ENCODE measurements at regions not wholly inside any gene's neighbourhood (a gene's known extent, or its start where the extent isn't known, plus 50 kb on each side); places are given as distances from the start of the nearest gene placed in this dataset.

DNA sequence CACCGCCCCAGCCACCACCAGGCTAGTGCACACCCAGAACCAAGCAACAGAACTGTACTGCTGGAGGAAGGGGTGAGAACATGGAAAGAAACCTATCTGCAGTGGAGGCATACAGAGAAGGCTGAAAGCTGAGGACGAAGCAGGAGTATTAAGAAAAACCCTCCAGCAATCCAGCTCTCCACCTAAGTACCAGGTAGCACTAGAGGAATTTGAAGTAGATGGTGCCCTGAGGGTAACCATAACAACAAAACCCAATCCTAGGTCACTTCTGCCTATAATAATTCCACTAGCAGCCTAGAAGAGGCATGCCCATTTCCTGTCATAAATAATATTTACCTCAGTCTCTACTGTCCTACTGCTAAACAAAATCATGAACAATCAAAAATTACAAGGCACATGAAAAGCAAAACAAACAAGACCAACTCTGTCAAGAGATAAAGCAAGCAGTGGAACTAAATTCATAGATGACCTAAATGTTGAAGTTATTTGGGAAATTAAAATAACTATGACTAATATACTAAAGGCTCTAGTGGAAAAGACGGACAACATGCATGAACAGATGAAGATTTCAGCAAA lies 51.1 kb downstream of the HYCC1 start:
- Mint-ChIP-seq H3K4me3 (no peak overlapping the region), H3K27me3 (no peaks in the 10 kb centered on the region), H3K4me1 (no peaks in the 10 kb centered on the region), H3K36me3 (peaks cover 39% of the 10 kb centered on the region), H3K27ac (no peak overlapping the region), H3K9me3 (no peaks in the 10 kb centered on the region)
- CTCF ChIA-PET: interaction anchor here (0.8 kb wide), 1 partner anchor 10 kb away, joined by 3 read pairs; no protein-coding TSS in a partner anchor
- DNase-seq: no peak

DNA sequence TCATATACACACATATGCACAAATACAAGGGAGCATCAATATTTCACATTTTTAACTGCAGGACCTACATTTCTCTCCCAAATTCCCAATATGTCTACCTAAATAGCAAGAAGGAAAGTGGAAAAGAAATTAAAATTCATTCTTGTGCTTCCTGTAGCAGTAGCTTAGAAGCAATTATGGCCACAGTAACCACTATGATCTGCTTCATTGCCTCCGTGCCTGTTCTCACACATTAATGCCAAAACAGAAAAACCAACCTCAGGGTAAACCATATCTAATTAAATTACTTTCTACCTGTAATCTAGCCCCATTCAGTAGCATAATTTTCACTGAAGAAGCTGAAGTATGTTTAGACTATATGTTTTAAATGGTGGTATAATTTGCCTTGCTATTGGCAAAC lies 55.2 kb downstream of the HYCC1 start:
- H3K4me3 Mint-ChIP-seq: no peak overlapping the region
- CTCF ChIA-PET: interaction anchor here (1.0 kb wide), 1 partner anchor 96 kb away, joined by 3 read pairs; no protein-coding TSS in a partner anchor
- no peaks in the 10 kb centered on the region for H3K4me1 Mint-ChIP-seq
- H3K27ac Mint-ChIP-seq: no peak overlapping the region
- DNase-seq: no peak
- H3K27me3 Mint-ChIP-seq: no peaks in the 10 kb centered on the region
- H3K36me3 Mint-ChIP-seq: peaks cover 36% of the 10 kb centered on the region
- no peaks in the 10 kb centered on the region for H3K9me3 Mint-ChIP-seq

DNA sequence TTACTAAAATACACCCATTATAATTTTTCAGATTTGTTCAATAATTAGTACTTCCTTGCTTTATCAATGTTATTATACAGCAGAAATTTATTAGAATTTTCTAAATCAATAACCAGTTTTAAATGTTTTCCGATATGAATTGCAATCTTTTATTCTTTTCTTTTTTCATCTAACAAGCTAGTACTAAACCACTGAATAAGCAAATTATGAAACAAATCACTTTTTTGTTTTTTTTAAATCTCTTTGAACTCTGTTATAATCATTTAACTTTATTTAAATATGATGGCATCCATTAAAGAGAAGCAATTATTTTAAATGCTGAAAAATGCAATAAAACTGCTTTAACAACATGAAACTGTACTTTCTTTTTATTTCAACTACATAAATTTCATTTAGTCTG lies 59.7 kb downstream of the HYCC1 start:
- H3K27me3 Mint-ChIP-seq: no peaks in the 10 kb centered on the region
- CTCF ChIA-PET: no interaction called here
- no peak for DNase-seq

DNA sequence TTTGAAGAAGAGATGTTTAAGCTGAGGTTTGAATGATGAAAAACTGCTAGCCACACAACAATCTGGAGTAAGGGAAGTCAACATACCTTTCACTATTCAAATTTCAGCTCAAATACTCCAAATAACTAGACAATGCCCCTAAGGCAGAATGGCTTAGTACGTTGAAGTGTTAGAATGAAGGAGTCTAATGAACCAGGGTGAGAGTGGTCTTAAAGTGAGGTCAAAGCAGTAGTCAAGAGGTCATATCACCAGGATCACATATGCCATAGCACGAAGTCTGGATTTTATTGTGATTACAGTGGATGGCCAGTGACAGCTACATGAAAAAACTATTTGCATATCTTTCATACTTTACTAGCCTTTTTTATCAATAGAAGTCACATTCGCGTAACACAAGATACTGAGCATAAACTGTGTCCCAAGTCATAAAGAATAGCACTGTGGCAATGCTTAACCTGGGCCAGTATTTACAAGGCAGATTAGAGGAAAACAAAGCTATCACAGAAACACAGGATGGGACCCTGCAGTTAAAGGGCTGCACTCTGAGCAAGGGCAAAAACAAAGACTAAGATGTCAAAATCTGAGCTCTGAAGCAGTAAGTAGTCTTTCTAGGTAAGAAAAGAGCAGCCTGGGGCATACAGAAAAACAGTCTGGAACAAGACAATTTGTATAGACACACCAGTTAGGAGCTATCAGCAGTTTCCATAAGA lies 61.5 kb downstream of the HYCC1 start:
- Mint-ChIP-seq H3K27me3 (no peaks in the 10 kb centered on the region), H3K27ac (no peak overlapping the region), H3K4me3 (no peak overlapping the region), H3K4me1 (no peaks in the 10 kb centered on the region), H3K9me3 (no peaks in the 10 kb centered on the region), H3K36me3 (peaks cover 11% of the 10 kb centered on the region)
- CTCF ChIA-PET: interaction anchor here (1.2 to 1.5 kb wide), 2 partner anchors 9 to 13 kb away, joined by 3 to 5 read pairs; no protein-coding TSS in a partner anchor
- no peak for DNase-seq

More for the DNA sequence above, 59.7 kb downstream of the HYCC1 start:
- no peaks in the 10 kb centered on the region for H3K4me1 Mint-ChIP-seq
- no peak overlapping the region for H3K27ac Mint-ChIP-seq
- H3K9me3 Mint-ChIP-seq: no peaks in the 10 kb centered on the region
- no peak overlapping the region for H3K4me3 Mint-ChIP-seq
- H3K36me3 Mint-ChIP-seq: peaks cover 22% of the 10 kb centered on the region

DNA sequence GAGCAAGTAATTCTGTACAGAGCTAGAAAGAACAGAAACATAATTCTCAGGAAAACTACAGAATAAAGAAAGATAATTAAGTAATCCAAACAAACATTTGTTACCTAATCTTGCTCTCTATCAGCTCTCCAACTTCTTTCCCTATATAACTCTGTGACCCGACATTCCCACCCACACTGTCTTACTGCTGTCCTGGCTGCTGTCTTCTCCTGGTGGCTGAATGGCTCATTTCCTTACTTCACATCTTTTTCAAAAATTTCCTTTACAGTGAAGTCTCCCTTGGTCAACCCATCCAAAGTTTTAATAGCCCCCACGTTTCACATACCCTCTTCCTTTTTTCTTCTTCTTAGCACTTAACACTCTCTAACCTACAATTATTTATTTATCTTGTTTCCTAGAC lies 64.0 kb downstream of the HYCC1 start:
- CTCF ChIA-PET: interaction anchor here (0.7 to 1.5 kb wide), 2 partner anchors 81 to 87 kb away, joined by 3 read pairs; no protein-coding TSS in a partner anchor
- no peaks in the 10 kb centered on the region for H3K27me3 Mint-ChIP-seq
- H3K9me3 Mint-ChIP-seq: no peaks in the 10 kb centered on the region
- H3K4me3 Mint-ChIP-seq: no peak overlapping the region
- H3K27ac Mint-ChIP-seq: no peak overlapping the region
- DNase-seq: no peak
- peaks cover 6% of the 10 kb centered on the region for H3K36me3 Mint-ChIP-seq
- no peaks in the 10 kb centered on the region for H3K4me1 Mint-ChIP-seq

DNA sequence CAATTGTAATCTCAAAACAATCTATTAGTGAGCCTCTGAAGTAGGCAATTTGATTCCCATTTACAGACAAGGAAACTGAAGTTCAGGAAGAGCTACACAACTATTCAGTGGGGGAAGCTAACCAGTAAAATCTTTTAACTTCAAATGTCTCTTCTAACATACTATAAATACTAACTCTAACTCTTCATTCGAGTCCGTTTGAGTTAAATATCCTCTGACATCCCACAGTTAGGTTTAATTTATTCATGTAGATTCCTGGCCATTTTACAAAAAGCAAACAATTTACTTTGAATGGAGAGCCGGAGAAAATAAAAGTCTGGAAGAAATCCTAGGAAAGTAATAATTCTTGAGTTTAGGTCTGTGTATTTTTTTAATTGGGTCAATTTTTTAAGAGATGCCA lies 64.7 kb downstream of the HYCC1 start:
- Mint-ChIP-seq H3K27ac (no peak overlapping the region), H3K36me3 (peaks cover 8% of the 10 kb centered on the region), H3K9me3 (no peaks in the 10 kb centered on the region), H3K4me1 (no peaks in the 10 kb centered on the region), H3K4me3 (no peak overlapping the region), H3K27me3 (no peaks in the 10 kb centered on the region)
- no peak for DNase-seq
- CTCF ChIA-PET: no interaction called here

DNA sequence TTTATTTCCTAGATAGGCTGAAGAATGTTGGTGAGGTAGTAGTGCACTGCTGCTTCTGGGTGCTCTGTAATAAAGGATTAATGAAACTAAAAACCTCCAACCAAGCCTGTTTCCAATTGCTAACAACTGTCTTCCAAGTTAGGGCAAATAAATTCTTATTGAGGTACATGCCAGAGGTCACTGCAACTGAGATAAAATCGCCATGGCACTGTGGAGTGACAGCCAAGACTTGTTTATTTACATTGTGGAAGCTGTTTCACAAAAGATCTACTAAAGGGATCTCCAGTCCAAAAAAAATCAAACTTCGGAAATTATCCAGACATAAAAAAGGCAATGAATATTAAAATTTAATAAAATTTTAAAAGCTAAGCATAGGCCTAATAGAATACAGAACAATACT lies 65.2 kb downstream of the HYCC1 start:
- Mint-ChIP-seq H3K36me3 (peaks cover 11% of the 10 kb centered on the region), H3K4me3 (no peak overlapping the region), H3K27ac (no peak overlapping the region), H3K4me1 (no peaks in the 10 kb centered on the region), H3K27me3 (no peaks in the 10 kb centered on the region), H3K9me3 (no peaks in the 10 kb centered on the region)
- CTCF ChIA-PET: no interaction called here
- DNase-seq: no peak

DNA sequence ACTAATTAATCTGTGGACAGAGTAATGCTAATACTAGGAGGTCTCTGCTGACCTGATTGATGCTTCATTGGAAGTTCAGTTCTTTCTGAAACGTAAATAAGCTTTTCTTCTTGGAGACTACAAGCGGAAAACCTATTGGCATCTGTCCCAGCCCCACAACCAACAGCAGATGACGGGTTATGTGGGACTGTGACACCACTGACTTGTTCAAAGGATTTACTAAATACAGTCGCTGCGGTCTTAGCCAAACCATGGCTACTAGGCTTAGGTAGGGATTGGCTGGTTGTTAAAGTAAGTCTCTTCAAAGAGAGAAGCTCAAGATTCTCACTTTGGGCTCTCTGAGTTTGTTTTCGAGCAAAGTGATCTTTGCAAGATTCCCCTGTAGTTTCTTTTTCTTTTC lies 68.3 kb downstream of the HYCC1 start:
- H3K4me1 Mint-ChIP-seq: no peaks in the 10 kb centered on the region
- no peak overlapping the region for H3K4me3 Mint-ChIP-seq
- CTCF ChIA-PET: no interaction called here
- DNase-seq: no peak
- no peaks in the 10 kb centered on the region for H3K9me3 Mint-ChIP-seq
- peaks cover 16% of the 10 kb centered on the region for H3K36me3 Mint-ChIP-seq
- no peak overlapping the region for H3K27ac Mint-ChIP-seq
- no peaks in the 10 kb centered on the region for H3K27me3 Mint-ChIP-seq

DNA sequence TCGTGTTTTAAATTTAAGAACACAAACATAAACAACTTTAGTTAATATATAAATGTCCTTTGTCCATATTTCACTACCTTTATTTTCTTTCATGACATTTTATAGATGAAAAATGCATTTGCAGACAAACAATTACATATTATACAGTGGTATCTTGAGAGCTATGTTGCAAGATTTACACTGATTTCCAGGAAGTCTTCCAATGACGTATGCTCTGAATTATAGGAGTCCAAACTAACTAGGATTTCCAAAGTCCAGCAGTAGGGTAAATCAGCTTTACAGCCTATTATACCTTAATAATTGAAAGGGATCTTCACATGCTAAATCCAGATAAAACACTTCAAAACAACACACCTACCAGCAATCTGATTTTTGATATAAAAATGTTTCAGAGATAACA lies 69.4 kb downstream of the HYCC1 start:
- Mint-ChIP-seq H3K36me3 (peaks cover 12% of the 10 kb centered on the region), H3K27me3 (no peaks in the 10 kb centered on the region)
- CTCF ChIA-PET: no interaction called here

DNA sequence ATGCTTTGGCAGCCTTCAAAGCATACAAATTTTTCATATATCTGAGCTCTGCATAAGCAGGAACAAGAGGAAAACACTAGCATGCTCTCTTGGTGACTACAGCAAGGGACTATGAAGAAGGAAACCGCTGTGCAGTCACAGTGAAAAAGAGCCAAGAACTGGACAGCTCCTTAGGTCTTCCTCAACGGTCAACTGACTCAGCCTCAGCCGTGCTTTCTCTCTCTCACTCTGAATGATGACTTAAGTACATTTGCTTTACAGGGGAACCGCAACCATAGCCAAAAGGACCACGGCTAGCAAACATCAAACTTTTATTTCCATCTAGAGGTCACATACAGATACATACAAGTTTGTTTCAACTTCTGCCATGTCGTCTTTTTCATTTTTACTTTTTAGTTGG lies 69.9 kb downstream of the HYCC1 start:
- H3K4me3 Mint-ChIP-seq: no peak overlapping the region
- no peaks in the 10 kb centered on the region for H3K4me1 Mint-ChIP-seq
- CTCF ChIA-PET: interaction anchor here (1.8 kb wide), 1 partner anchor 9 kb away, joined by 5 read pairs; no protein-coding TSS in a partner anchor
- no peak for DNase-seq
- H3K9me3 Mint-ChIP-seq: no peaks in the 10 kb centered on the region
- H3K27ac Mint-ChIP-seq: no peak overlapping the region
- H3K27me3 Mint-ChIP-seq: no peaks in the 10 kb centered on the region
- H3K36me3 Mint-ChIP-seq: peaks cover 12% of the 10 kb centered on the region

More for the DNA sequence above, 69.4 kb downstream of the HYCC1 start:
- H3K4me3 Mint-ChIP-seq: no peak overlapping the region
- H3K9me3 Mint-ChIP-seq: no peaks in the 10 kb centered on the region
- no peak for DNase-seq
- H3K27ac Mint-ChIP-seq: no peak overlapping the region
- H3K4me1 Mint-ChIP-seq: no peaks in the 10 kb centered on the region

DNA sequence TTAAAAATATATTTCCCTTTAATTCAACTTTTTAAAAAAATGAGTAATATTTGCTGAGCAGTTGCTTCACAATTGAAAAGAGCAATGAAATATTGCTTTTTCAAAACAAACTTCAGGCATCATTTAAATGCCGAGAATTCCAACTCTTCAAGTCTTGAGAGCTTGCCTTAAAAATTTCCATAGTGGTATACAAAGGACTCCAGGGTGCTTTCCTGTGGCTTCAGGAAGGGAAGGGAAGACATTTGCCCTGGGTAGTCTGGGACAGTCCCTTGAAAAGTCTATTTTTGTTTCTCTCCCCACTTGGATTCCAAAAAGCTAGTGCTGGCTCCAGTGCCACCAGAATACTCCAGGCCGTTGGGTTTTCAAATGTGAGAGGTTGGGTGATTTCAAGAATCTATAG lies 71.7 kb downstream of the HYCC1 start:
- DNase-seq: no peak
- no peaks in the 10 kb centered on the region for H3K27me3 Mint-ChIP-seq
- H3K36me3 Mint-ChIP-seq: peaks cover 12% of the 10 kb centered on the region
- CTCF ChIA-PET: no interaction called here
- no peak overlapping the region for H3K27ac Mint-ChIP-seq
- no peaks in the 10 kb centered on the region for H3K4me1 Mint-ChIP-seq
- no peaks in the 10 kb centered on the region for H3K9me3 Mint-ChIP-seq
- no peak overlapping the region for H3K4me3 Mint-ChIP-seq

DNA sequence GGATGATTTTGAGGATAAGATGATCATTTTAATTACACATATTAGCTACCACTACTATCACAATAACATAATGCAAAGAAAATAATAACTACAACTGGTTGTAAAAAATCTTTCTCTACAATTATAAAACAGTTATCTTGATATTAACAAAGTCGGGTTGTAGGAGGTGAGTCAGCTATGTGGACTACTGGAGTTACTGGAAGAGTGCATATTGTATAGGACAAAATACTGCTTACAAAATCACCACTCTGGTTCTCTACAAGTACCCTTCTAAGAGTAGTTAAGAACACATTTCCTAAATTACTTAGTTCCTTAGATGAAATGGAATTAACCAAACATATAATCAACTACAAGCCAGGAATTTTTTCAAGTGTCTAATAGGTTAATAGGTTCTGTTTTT lies 74.1 kb downstream of the HYCC1 start:
- Mint-ChIP-seq H3K9me3 (no peaks in the 10 kb centered on the region), H3K36me3 (peaks cover 8% of the 10 kb centered on the region), H3K27me3 (no peaks in the 10 kb centered on the region), H3K4me3 (no peak overlapping the region), H3K4me1 (no peaks in the 10 kb centered on the region), H3K27ac (no peak overlapping the region)
- CTCF ChIA-PET: no interaction called here
- no peak for DNase-seq

DNA sequence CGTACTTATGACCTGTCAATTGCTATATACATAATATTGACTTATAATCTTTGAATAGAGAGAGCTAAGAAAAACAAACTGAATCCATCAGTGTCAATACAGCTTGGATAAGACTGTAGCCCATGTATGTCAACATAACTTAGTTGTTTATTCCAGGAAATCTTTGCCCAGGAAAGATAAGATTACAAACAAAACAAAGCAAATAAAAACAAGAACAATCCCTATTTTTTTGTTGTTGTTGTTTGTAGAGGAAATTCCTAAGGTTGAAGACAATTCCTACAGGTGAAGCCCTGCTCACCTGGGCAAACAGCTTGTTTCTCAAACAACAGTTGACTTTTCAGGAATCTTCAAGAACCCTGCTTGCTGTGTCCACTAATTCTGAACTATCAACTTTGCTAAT lies 76.0 kb downstream of the HYCC1 start:
- Mint-ChIP-seq H3K9me3 (no peaks in the 10 kb centered on the region), H3K27me3 (peaks cover 7% of the 10 kb centered on the region), H3K4me1 (no peaks in the 10 kb centered on the region), H3K36me3 (peaks cover 4% of the 10 kb centered on the region), H3K4me3 (no peak overlapping the region), H3K27ac (no peak overlapping the region)
- CTCF ChIA-PET: no interaction called here
- no peak for DNase-seq

DNA sequence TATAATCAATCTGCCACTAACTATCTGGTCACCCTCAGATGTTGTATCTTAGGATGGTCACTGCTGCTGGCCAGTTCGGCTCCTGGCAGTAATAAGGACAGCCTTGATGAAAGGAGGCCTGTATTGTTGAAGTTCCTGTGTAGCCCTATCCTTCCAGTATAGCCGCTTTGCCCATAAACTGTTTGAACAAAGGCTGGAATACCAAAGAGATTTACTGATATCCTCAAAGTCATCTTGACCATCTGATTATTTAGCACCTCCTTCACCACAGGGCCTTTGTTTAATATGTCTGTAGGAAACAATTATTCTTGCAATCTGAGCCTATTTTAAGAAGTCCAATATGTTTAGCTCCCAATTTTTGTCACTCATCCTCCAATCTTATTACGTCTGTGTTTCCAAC lies 77.7 kb downstream of the HYCC1 start:
- CTCF ChIA-PET: interaction anchor here (1.4 kb wide), 1 partner anchor 119 kb away, joined by 5 read pairs; no protein-coding TSS in a partner anchor
- H3K4me1 Mint-ChIP-seq: no peaks in the 10 kb centered on the region
- H3K27ac Mint-ChIP-seq: no peak overlapping the region
- peaks cover 15% of the 10 kb centered on the region for H3K27me3 Mint-ChIP-seq
- H3K9me3 Mint-ChIP-seq: no peaks in the 10 kb centered on the region
- H3K4me3 Mint-ChIP-seq: no peak overlapping the region
- no peak for DNase-seq
- H3K36me3 Mint-ChIP-seq: peaks cover 4% of the 10 kb centered on the region

DNA sequence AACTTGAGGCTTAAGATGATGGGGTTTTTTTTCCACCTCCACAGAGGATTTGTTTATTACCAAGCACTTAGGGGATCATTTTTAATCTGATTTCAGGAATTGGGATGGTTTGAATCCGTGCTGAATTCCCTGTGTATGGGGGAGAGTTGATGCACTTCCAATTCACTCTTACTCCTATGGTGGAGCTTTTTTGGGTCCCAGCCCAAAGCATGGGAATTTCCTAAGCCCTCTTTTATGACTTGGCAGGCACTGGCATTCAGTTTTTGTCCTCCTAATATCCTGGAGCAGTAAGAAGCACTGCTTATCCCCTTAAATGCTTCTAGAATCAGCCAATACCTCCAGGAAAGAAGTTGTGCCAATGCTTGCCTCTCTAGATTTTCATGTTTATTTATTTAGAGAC lies 78.7 kb downstream of the HYCC1 start:
- peaks cover 15% of the 10 kb centered on the region for H3K27me3 Mint-ChIP-seq
- no peak overlapping the region for H3K4me3 Mint-ChIP-seq
- H3K4me1 Mint-ChIP-seq: no peaks in the 10 kb centered on the region
- H3K27ac Mint-ChIP-seq: no peak overlapping the region
- CTCF ChIA-PET: no interaction called here
- peaks cover 1% of the 10 kb centered on the region for H3K36me3 Mint-ChIP-seq
- H3K9me3 Mint-ChIP-seq: peaks cover 3% of the 10 kb centered on the region
- DNase-seq: no peak

All from activated naive CD4-positive, alpha-beta T cell treated with anti-CD3 and anti-CD28 coated beads, Interleukin-2, amount 10 ng/mL, durations not matched to agents 7 days and 5 days (primary cell).